Stimulated activated naive B cell treated with anti-CD40 and anti-IgM and Interleukin-4, amounts not matched to agents 10 μg/mL and 1 μg/mL and 100 μg/mL, for 72 hours (primary cell): ENCODE measurements at regions not wholly inside any gene's neighbourhood (a gene's known extent, or its start where the extent isn't known, plus 50 kb on each side); places are given as distances from the start of the nearest gene placed in this dataset.
A peak's percentile ranks its signal among the peaks of the same experiment; 100 is the strongest.

Source experiments
- ATAC-seq, 2 donors: fragments of 150-1000 bp; cut with Tn5 transposase; replicated peaks; 2 replicates each; pipeline ENCODE4 v1.10.0; 2021; ENCODE audit warnings: moderate library complexity in 1 of 2
- DNase-seq: peaks from one replicate; pipeline ENCODE4 v3.0.0; 2021
- H3K27ac Mint-ChIP-seq: one replicate; pipeline ENCODE4 v1.8.0; 2022; ENCODE audit warnings: mild to moderate bottlenecking, mixed read lengths
- H3K27me3 Mint-ChIP-seq, 2 donors: one replicate each; pipeline ENCODE4 v1.8.0; 2022; ENCODE audit warnings: mixed read lengths in 2 of 2
- H3K36me3 Mint-ChIP-seq, 2 donors: one replicate each; pipeline ENCODE4 v1.8.0; 2022; ENCODE audit warnings: mixed read lengths in 2 of 2, mild to moderate bottlenecking in 1 of 2
- H3K4me1 Mint-ChIP-seq, 2 donors: one replicate each; pipeline ENCODE4 v1.8.0; 2022; ENCODE audit warnings: mixed read lengths in 2 of 2, mild to moderate bottlenecking in 1 of 2
- H3K4me3 Mint-ChIP-seq, 2 donors: one replicate each; pipeline ENCODE4 v1.8.0; 2022; ENCODE audit warnings: mild to moderate bottlenecking in 2 of 2, mixed read lengths in 2 of 2, moderate library complexity in 1 of 2
- H3K9me3 Mint-ChIP-seq, 2 donors: one replicate each; pipeline ENCODE4 v1.8.0; 2022; ENCODE audit warnings: mixed read lengths in 2 of 2, mild to moderate bottlenecking in 1 of 2

- H3K9me3 Mint-ChIP-seq = peaks cover 0 to 4% of the 10 kb centered on the region in 2 donors
- H3K36me3 Mint-ChIP-seq = peaks cover 0 to 3% of the 10 kb centered on the region in 2 donors
Measured at GRCh38 chr5:56426693-56427092, 193.6 kb upstream of the ANKRD55 start.

DNA sequence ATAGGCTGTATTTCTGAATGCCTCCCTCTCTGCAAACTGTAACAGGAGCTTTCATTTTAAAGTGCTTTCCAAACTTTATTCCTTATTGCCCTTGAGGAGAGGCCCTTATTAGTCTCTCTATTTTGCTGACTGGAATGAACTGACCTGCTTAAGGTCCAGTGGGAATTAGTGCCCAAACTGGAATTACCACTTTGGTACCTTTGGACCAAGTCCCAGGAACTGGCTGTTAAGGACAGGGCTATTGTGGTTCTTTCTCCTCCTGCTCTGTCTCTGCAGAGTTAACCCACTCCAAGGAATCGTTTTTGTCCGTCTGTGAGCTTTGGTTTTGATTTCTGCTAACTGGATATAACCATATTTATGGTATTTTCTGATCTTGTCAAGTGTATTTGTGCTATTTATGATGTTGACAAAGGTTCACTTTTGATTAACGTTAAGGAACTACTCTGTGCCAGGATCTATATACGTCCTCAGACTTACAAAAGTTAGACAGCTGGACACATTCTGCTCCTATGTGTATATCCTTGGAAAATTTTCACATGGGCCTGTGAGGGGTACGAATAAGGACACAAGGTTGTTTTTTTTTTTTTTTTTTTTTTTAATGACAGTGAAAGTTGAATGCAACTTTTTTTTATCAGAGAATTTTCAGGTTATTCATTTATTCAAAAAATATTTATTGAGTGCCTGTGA is 189.1 kb upstream of the ANKRD55 start:
- peaks cover 17 to 35% of the 10 kb centered on the region in 2 donors for H3K4me1 Mint-ChIP-seq
- no peak overlapping the region for H3K4me3 Mint-ChIP-seq

More at GRCh38 chr5:56426693-56427092, 193.6 kb upstream of the ANKRD55 start:
- Mint-ChIP-seq H3K27ac (no peak overlapping the region), H3K4me1 (peaks cover 13 to 15% of the 10 kb centered on the region in 2 donors), H3K27me3 (no peaks in the 10 kb centered on the region), H3K4me3 (no peak overlapping the region)
- no peak for DNase-seq
- no peak for ATAC-seq

DNA sequence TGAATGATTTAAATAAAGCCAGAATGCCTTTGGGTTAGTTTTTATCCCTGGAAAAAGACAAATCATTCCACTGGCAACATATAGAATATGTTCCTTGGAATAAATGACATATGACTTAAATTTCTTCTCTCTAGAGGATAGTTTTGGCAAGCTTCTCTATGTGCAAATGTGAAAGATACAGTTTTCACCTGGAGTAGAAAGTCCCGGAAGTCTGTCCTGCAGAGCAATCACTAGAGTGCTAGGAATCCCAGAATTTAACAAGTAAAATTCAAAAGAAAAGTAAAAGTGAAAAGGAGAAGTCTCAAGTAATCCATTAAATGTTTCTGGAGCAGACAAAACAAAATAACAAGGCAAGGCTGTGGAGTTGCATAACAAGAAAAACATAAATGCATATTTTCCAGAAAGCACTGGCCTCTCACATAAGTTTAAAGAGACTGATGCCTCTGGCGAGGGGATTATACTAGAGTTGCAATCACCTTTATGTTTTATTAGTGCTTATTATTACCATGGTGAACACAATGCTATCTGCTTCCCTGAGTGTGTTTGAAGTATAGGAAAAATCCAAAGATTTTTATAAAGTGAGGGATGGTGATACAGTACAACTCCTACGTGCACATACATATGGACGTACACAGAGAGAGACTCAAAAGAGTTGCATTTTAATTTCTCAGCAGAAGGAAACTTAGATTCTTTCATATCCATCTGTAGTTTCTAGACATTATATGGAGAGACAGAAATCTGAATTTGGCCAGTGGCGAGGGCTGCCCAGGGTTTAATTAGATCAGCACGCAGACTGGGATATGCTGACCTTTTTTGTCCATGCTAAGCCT is 188.3 kb upstream of the ANKRD55 start:
- H3K9me3 Mint-ChIP-seq = peaks cover 10 to 20% of the 10 kb centered on the region in 2 donors

More for the DNA sequence above, 189.1 kb upstream of the ANKRD55 start:
- Mint-ChIP-seq H3K36me3 (peaks cover 4 to 16% of the 10 kb centered on the region in 2 donors), H3K27ac (no peak overlapping the region), H3K27me3 (no peaks in the 10 kb centered on the region), H3K9me3 (peaks cover 10 to 20% of the 10 kb centered on the region in 2 donors)
- DNase-seq (no peak), ATAC-seq (no peak)

DNA sequence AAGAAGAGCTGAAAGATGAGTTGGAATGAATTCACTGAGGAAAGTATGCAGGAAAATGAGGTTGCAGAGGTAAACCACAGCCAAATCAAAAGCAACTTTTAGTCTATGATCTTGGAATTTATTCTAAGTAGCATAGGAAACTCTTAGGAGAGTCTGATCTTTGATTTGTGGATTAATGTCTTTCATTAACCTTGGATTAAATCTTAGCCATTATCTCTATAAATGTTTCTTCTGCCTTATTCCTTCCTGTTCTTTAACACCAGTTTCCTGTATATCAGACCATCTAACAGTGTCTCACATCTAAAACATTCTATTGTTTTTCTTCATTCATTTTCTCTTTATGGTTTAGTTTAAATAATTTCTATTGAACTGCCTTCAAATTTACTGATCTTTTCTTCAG is 187.2 kb upstream of the ANKRD55 start:
- Mint-ChIP-seq H3K27me3 (no peaks in the 10 kb centered on the region), H3K36me3 (peaks cover 4 to 16% of the 10 kb centered on the region in 2 donors), H3K27ac (no peak overlapping the region), H3K4me3 (no peak overlapping the region), H3K9me3 (peaks cover 10 to 18% of the 10 kb centered on the region in 2 donors), H3K4me1 (peaks cover 27 to 54% of the 10 kb centered on the region in 2 donors)
- ATAC-seq (no peak), DNase-seq (no peak)

More for the DNA sequence above, 188.3 kb upstream of the ANKRD55 start:
- Mint-ChIP-seq H3K4me1 (peaks cover 19 to 42% of the 10 kb centered on the region in 2 donors), H3K4me3 (no peak overlapping the region), H3K27me3 (no peaks in the 10 kb centered on the region), H3K27ac (no peak overlapping the region), H3K36me3 (peaks cover 4 to 16% of the 10 kb centered on the region in 2 donors)
- DNase-seq (no peak), ATAC-seq (no peak)

- peaks cover 10 to 19% of the 10 kb centered on the region in 2 donors for H3K9me3 Mint-ChIP-seq
- H3K27ac Mint-ChIP-seq = peak overlapping the region; percentile 49
Measured at GRCh38 chr5:56419667-56420066, 186.5 kb upstream of the ANKRD55 start.

GRCh38 chr5:56415356-56415765 is 182.2 kb upstream of the ANKRD55 start:
- Mint-ChIP-seq H3K4me3 (peak overlapping the region; percentile 73 to 77), H3K27ac (peak overlapping the region; percentile 96), H3K4me1 (peaks cover 45 to 80% of the 10 kb centered on the region in 2 donors), H3K36me3 (peaks cover 2 to 16% of the 10 kb centered on the region in 2 donors), H3K9me3 (peaks cover 9 to 15% of the 10 kb centered on the region in 2 donors), H3K27me3 (no peaks in the 10 kb centered on the region)
- DNase-seq (peak; percentile 76), ATAC-seq (peak; percentile 86 to 88)

More at GRCh38 chr5:56419667-56420066, 186.5 kb upstream of the ANKRD55 start:
- Mint-ChIP-seq H3K4me3 (no peak overlapping the region), H3K36me3 (peaks cover 4 to 16% of the 10 kb centered on the region in 2 donors), H3K4me1 (peaks cover 32 to 60% of the 10 kb centered on the region in 2 donors), H3K27me3 (no peaks in the 10 kb centered on the region)
- DNase-seq = no peak
- peak; percentile 20 to 51 for ATAC-seq

- Mint-ChIP-seq H3K4me1 (peaks cover 40 to 78% of the 10 kb centered on the region in 2 donors), H3K27me3 (no peaks in the 10 kb centered on the region), H3K27ac (no peak overlapping the region), H3K4me3 (peak overlapping the region in 1 of 2 donors; percentile 53), H3K9me3 (peaks cover 0 to 8% of the 10 kb centered on the region in 2 donors), H3K36me3 (peaks cover 0 to 7% of the 10 kb centered on the region in 2 donors)
- no peak for ATAC-seq
- no peak for DNase-seq
Measured at GRCh38 chr5:56414066-56414465, 180.9 kb upstream of the ANKRD55 start.

GRCh38 chr5:56413546-56413945 is 180.4 kb upstream of the ANKRD55 start:
- no peaks in the 10 kb centered on the region for H3K27me3 Mint-ChIP-seq
- DNase-seq = no peak
- H3K27ac Mint-ChIP-seq = peak overlapping the region; percentile 79
- H3K9me3 Mint-ChIP-seq = peaks cover 0 to 6% of the 10 kb centered on the region in 2 donors
- peak overlapping the region; percentile 30 to 42 for H3K4me3 Mint-ChIP-seq
- peaks cover 0 to 4% of the 10 kb centered on the region in 2 donors for H3K36me3 Mint-ChIP-seq
- H3K4me1 Mint-ChIP-seq = peaks cover 40 to 75% of the 10 kb centered on the region in 2 donors
- ATAC-seq = no peak

DNA sequence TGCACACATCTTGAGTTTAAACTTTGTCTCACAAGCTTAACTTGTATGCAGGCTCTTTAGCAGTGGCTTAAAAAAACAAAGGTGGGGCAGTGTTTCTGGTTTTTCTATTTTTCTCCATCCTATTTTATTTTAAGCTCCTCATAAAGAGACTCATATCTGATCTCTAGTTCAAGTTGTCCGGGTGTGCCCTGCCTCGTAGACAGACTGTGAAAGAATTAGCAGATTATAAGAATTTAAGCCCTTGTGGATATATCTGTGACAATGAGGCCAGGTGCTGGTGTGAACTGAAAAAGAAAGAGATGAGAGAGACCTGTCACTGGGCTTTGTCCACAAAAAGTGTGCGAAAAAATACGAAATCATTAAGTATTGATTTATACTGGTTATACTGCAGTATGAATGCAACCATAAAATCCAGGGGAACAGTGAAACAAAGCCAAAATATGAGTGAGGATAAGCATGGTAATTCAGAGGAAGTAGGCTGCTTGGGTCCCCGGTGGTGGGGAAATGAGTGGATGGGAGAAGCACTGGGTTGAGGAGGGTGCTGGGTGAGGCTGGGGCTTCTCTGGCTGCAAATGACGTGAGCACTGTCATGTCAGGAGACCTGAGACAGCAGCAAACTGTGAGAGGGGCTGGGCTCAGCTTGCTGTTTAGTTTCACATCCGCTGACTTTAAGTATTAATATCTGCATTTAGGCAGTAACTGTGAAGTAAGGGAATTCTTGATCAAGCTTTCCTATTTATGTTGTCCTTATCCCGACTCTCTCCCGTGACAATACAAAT is 179.7 kb upstream of the ANKRD55 start:
- H3K4me3 Mint-ChIP-seq = peak overlapping the region; percentile 30 to 42
- H3K27me3 Mint-ChIP-seq = no peaks in the 10 kb centered on the region
- H3K9me3 Mint-ChIP-seq = peaks cover 0 to 3% of the 10 kb centered on the region in 2 donors
- ATAC-seq = peak; percentile 91 to 92
- peak; percentile 74 for DNase-seq
- no peaks in the 10 kb centered on the region for H3K36me3 Mint-ChIP-seq
- H3K4me1 Mint-ChIP-seq = peaks cover 36 to 72% of the 10 kb centered on the region in 2 donors
- peak overlapping the region; percentile 79 for H3K27ac Mint-ChIP-seq

DNA sequence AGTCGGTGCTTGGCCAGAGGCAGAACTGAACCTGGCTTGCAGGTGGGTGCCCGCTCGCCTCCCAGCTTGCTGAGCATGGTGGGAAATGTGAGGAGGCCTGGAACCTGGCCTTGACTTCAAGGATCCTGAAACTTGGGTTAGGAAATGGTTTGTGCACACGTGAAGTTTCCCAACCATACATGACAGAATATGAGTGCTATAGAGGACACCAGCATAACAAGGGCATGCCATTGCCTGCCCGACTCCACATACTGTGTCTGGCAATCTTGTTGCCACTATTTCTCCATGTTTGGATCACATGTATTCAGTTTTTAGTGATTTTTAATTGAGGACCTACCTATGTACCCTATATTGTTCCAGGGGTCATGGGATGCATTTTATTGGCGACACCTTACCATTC is 177.6 kb upstream of the ANKRD55 start:
- Mint-ChIP-seq H3K4me3 (no peak overlapping the region), H3K36me3 (no peaks in the 10 kb centered on the region), H3K4me1 (peaks cover 35 to 59% of the 10 kb centered on the region in 2 donors), H3K27me3 (no peaks in the 10 kb centered on the region), H3K9me3 (peaks cover 0 to 1% of the 10 kb centered on the region in 2 donors), H3K27ac (no peak overlapping the region)
- ATAC-seq = no peak
- no peak for DNase-seq

GRCh38 chr5:56409331-56410190 is 176.4 kb upstream of the ANKRD55 start:
- ATAC-seq = no peak
- no peaks in the 10 kb centered on the region for H3K9me3 Mint-ChIP-seq
- H3K4me3 Mint-ChIP-seq = no peak overlapping the region
- H3K4me1 Mint-ChIP-seq = peaks cover 27 to 50% of the 10 kb centered on the region in 2 donors
- no peaks in the 10 kb centered on the region for H3K27me3 Mint-ChIP-seq
- peak overlapping the region; percentile 42 for H3K27ac Mint-ChIP-seq
- H3K36me3 Mint-ChIP-seq = no peaks in the 10 kb centered on the region
- DNase-seq = no peak

DNA sequence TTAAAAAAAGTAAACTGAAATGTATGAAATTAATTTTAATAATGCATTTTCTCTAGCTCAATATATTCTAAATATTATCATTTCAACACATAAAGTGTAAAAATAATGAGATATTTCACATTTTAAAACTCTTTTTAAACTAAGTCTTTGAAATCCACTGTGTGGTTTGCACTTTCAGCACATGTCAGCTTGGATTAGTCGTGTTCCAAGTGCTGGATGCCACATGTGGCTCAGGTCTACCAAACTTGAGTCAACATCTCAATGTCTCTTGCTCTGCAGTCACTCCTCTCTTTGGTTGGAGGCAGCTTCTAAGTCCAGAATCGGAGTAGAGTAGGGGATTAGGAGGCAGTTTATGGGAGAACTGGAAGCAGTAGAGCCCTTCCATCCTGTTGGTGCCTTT is 173.7 kb upstream of the ANKRD55 start:
- H3K36me3 Mint-ChIP-seq = no peaks in the 10 kb centered on the region
- peaks cover 9 to 23% of the 10 kb centered on the region in 2 donors for H3K4me1 Mint-ChIP-seq
- no peaks in the 10 kb centered on the region for H3K27me3 Mint-ChIP-seq
- no peak for ATAC-seq
- H3K4me3 Mint-ChIP-seq = no peak overlapping the region
- H3K9me3 Mint-ChIP-seq = no peaks in the 10 kb centered on the region
- H3K27ac Mint-ChIP-seq = no peak overlapping the region
- DNase-seq = no peak

DNA sequence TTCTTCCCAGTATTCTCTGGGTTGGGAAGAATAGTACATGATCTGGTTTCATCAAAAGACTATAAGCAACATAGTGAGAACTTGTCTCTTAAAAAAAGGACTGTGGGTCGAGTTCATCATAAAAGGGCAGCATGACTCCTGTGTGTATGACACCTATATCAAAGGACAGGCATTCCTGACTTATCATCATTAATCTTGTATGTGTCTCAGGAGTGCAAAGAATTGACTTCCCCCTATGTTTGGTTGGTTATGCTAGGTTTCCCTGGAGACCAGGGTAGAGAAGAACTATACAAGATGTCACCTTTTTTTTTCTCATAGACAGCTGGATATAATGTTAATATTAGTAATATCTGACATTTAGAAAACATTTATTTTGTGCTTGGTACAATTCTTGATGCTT is 173.1 kb upstream of the ANKRD55 start:
- no peaks in the 10 kb centered on the region for H3K27me3 Mint-ChIP-seq
- no peaks in the 10 kb centered on the region for H3K36me3 Mint-ChIP-seq
- ATAC-seq = no peak
- no peak overlapping the region for H3K27ac Mint-ChIP-seq
- no peaks in the 10 kb centered on the region for H3K9me3 Mint-ChIP-seq
- no peak overlapping the region for H3K4me3 Mint-ChIP-seq
- DNase-seq = no peak
- H3K4me1 Mint-ChIP-seq = peaks cover 8 to 20% of the 10 kb centered on the region in 2 donors
